Prostate gland (tissue), 2 donors: ENCODE measurements at regions not wholly inside any gene's neighbourhood (a gene's known extent, or its start where the extent isn't known, plus 50 kb on each side); places are given as distances from the start of the nearest gene placed in this dataset.

ENCODE experiments used
- DNase-seq: peaks from one replicate; pipeline ENCODE4 v3.0.0-alpha.2; 2019; ENCODE audit warnings: low spot score
- H3K27ac ChIP-seq, 2 donors: fragments of 200-600 bp; sonication (generic); 2 replicates each; pipeline ENCODE4 v1.5.1; 2017 to 2019
- H3K27me3 ChIP-seq: fragments of 200-600 bp; sonication (generic); replicated peaks from 2 replicates; pipeline ENCODE4 v1.5.1; 2019; ENCODE audit not compliant: insufficient read depth
- H3K36me3 ChIP-seq, 2 donors: fragments of 200-600 bp; sonication (generic); 1 replicate in 1 of 2; 2 replicates in 1 of 2; pipeline versions ENCODE4 v1.5.1 to v1.8.1; 2017 to 2019
- H3K4me1 ChIP-seq: fragments of 200-600 bp; sonication (generic); replicated peaks from 2 replicates; pipeline ENCODE4 v1.5.1; 2019
- H3K4me3 ChIP-seq, 2 donors: fragments of 200-600 bp; sonication (generic); 2 replicates each; pipeline ENCODE4 v1.5.1; 2017 to 2019
- H3K9me3 ChIP-seq: fragments of 200-600 bp; sonication (generic); 2 replicates; pipeline ENCODE4 v1.5.1; 2017
- POLR2A ChIP-seq: fragments of 450-650 bp; IDR thresholded peaks from one replicate; pipeline ENCODE4 v1.6.1; 2016; ENCODE audit warnings: antibody characterized with exemption, mild to moderate bottlenecking
- POLR2AphosphoS5 ChIP-seq: sonication (generic); formaldehyde crosslinking; IDR thresholded peaks from one replicate; pipeline ENCODE4 v1.6.1; 2017; ENCODE audit warnings: antibody characterized with exemption
- WGBS: methylation state at CpG from one replicate; pipeline ENCODE4 v1.1.5; 2018; 5-methylcytosine and 5-hydroxymethylcytosine counted together
- intact Hi-C: fragments of 100-400 bp; cut with DNase I; formaldehyde crosslinking; loops from one replicate; pipeline ENCODE4 v1.14.2; 2022
- TF ChIP-seq, protein P1 (sequence below), 4 experiments: fragments of 200-600 bp in 2 of 4; fragments of 450-650 bp in 2 of 4; sonication (generic) in 2 of 4; IDR thresholded peaks; 1 replicate in 3 of 4; 2 replicates in 1 of 4; pipeline ENCODE4 v1.5.1; 2016 to 2019; ENCODE audit warnings: antibody characterized with exemption in 4 of 4, mild to moderate bottlenecking in 2 of 4, moderate library complexity in 2 of 4

- Histone ChIP-seq H3K27ac (no peak overlapping the region), H3K4me1 (no peaks in the 10 kb centered on the region), H3K9me3 (no peaks in the 10 kb centered on the region), H3K4me3 (no peak overlapping the region), H3K36me3 (no peaks in the 10 kb centered on the region), H3K27me3 (no peaks in the 10 kb centered on the region)
- TF ChIP-seq, protein P1, sequence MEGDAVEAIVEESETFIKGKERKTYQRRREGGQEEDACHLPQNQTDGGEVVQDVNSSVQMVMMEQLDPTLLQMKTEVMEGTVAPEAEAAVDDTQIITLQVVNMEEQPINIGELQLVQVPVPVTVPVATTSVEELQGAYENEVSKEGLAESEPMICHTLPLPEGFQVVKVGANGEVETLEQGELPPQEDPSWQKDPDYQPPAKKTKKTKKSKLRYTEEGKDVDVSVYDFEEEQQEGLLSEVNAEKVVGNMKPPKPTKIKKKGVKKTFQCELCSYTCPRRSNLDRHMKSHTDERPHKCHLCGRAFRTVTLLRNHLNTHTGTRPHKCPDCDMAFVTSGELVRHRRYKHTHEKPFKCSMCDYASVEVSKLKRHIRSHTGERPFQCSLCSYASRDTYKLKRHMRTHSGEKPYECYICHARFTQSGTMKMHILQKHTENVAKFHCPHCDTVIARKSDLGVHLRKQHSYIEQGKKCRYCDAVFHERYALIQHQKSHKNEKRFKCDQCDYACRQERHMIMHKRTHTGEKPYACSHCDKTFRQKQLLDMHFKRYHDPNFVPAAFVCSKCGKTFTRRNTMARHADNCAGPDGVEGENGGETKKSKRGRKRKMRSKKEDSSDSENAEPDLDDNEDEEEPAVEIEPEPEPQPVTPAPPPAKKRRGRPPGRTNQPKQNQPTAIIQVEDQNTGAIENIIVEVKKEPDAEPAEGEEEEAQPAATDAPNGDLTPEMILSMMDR (IDR thresholded peaks at IDR 0.05): no peak
- TF ChIP-seq POLR2AphosphoS5 (no peak), POLR2A (no peak)
- 93% methylated on average over 6 of the region's 6 CpGs for WGBS
- intact Hi-C loops: no loop called here
- no peak for DNase-seq
Observed at GRCh38 chr10:3593611-3594010, 191.4 kb downstream of the KLF6 start.

DNA sequence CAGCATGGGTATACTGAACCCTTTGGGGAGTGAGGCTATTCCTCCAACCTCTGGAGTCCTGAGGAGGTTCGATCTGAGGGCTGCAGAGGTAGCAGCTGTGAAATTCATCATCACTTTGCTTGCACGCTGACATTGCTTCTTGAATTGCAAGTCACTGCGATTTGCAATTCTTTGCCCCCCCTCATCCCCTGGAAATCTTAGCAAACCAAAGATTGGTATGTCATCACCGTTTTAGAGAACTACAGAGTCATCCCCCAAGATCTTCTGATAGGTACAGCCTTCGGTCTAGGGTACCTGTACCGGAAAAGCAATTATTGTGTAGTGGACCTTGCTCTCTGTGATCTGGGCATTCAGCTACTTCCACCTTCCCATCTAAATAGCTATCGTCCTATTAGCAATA lies 192.6 kb downstream of the KLF6 start:
- Histone ChIP-seq H3K9me3 (no peaks in the 10 kb centered on the region), H3K27me3 (no peaks in the 10 kb centered on the region), H3K4me3 (no peak overlapping the region), H3K27ac (no peak overlapping the region), H3K4me1 (no peaks in the 10 kb centered on the region), H3K36me3 (no peaks in the 10 kb centered on the region)
- DNase-seq: no peak
- intact Hi-C loops: no loop called here
- 93% methylated on average over 7 of the region's 7 CpGs for WGBS
- TF ChIP-seq POLR2AphosphoS5 (no peak), POLR2A (no peak)
- TF ChIP-seq, protein P1 (IDR thresholded peaks at IDR 0.05): no peak

DNA sequence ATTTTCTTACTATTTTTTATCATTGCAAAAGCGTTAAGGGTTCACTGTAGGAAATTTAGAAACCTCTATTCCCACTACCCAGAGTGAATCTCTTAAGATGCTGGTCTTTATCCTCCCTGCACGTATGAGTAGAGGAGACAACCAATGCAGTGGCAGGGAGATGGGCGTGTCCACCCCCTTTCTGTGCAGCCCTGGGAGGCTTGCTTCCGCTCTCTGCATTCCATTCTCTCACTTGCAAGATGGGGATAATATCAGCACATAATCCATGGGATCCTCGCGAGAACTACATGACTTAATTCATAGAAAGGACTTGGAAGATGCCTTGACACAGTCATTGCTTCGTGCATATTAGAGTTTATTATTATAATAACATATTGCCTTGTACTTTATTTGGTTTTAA lies 196.2 kb downstream of the KLF6 start:
- DNase-seq: no peak
- intact Hi-C loops: no loop called here
- 79% methylated on average over 7 of the region's 7 CpGs for WGBS

GRCh38 chr10:3588346-3588745 lies 196.7 kb downstream of the KLF6 start:
- WGBS: 77% methylated on average over 7 of the region's 7 CpGs
- no peaks in the 10 kb centered on the region for H3K9me3 ChIP-seq
- no peak overlapping the region for H3K27ac ChIP-seq
- no peaks in the 10 kb centered on the region for H3K36me3 ChIP-seq
- H3K4me3 ChIP-seq: no peak overlapping the region
- TF ChIP-seq POLR2AphosphoS5: no peak
- TF ChIP-seq, protein P1 (IDR thresholded peaks at IDR 0.05): no peak
- no peaks in the 10 kb centered on the region for H3K27me3 ChIP-seq
- no peak for DNase-seq
- intact Hi-C loops: no loop called here
- no peaks in the 10 kb centered on the region for H3K4me1 ChIP-seq

More for the DNA sequence above, 196.2 kb downstream of the KLF6 start:
- Histone ChIP-seq H3K4me1 (no peaks in the 10 kb centered on the region), H3K4me3 (no peak overlapping the region), H3K9me3 (no peaks in the 10 kb centered on the region), H3K27me3 (no peaks in the 10 kb centered on the region), H3K36me3 (no peaks in the 10 kb centered on the region), H3K27ac (no peak overlapping the region)
- TF ChIP-seq, protein P1 (IDR thresholded peaks at IDR 0.05): no peak
- TF ChIP-seq POLR2AphosphoS5 (no peak), POLR2A (no peak)

DNA sequence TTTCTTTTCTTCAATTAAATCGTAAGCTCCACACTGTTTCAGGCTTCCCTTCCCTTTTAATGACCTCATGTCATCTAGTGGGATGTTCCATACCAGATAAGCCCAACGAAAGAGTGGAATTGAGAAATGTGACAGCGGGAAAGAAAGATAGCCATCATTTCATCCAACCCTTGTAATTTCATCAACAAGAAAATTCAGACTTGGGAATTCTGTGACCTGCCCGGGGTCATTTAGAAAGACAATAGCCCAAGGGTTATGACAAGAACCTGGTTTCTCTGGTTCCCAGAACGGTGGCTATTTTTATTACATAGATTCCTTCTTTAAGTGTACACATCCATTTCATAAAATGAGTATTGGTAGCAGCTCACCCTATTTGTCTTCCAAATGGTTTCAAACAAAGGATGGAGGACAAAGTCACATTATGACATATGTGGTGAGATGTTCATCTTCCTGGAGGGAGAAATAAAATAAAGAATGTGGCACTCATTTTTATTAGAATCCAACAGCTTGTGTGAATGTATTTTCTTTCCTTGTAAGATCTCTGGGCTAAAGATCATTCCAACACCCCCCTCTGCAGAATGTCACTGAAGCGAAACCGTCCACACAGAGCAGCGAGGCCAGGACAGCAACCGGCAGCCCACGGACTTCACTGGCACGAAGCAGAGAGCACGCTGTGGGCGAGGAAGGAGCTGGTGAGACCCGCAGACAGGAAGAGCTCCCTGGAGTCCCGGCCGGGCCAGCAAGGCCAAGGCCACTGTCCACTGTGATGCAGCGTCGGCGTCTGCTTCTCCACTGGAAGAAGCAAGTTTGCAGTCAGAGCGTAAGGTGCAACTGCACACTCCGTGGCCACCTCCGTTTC lies 199.9 kb downstream of the KLF6 start:
- Histone ChIP-seq H3K27ac (no peak overlapping the region), H3K4me3 (no peak overlapping the region), H3K9me3 (no peaks in the 10 kb centered on the region), H3K27me3 (no peaks in the 10 kb centered on the region), H3K36me3 (no peaks in the 10 kb centered on the region), H3K4me1 (no peaks in the 10 kb centered on the region)
- 79% methylated on average over 22 of the region's 22 CpGs for WGBS
- TF ChIP-seq POLR2AphosphoS5 (no peak), POLR2A (no peak)
- TF ChIP-seq, protein P1 (IDR thresholded peaks at IDR 0.05): no peak
- intact Hi-C loops: no loop called here
- no peak for DNase-seq
